SK-N-SH (cell line): ENCODE measurements at regions not wholly inside any gene's neighbourhood (a gene's known extent, or its start where the extent isn't known, plus 50 kb on each side); places are given as distances from the start of the nearest gene placed in this dataset.

Experiments
- CTCF ChIA-PET: fragments of 300-600, 350-600 bp; formaldehyde crosslinking; extraction: SDS; loops from one replicate; lab custom pipeline; 2021; lab: Yijun Ruan, JAX
- POLR2A ChIA-PET: fragments of 350-600 bp; sonication (Branson Sonifier 250); formaldehyde crosslinking; extraction: SDS; loops from one replicate; lab custom pipeline; 2020; ENCODE audit warnings: antibody characterized with exemption, inconsistent platforms; lab: Yijun Ruan, JAX
- DNase-seq: peaks from one replicate; pipeline ENCODE4 v3.0.0; 2012
- H2AFZ ChIP-seq: fragments of 200-600 bp; sonication (generic); 2 replicates; pipeline ENCODE4 v1.8.1; 2016; ENCODE audit warnings: antibody characterized with exemption, mild to moderate bottlenecking, low read depth
- H3F3A ChIP-seq: fragments of 200-600 bp; sonication (generic); replicated peaks from 2 replicates; pipeline ENCODE3; 2016; ENCODE audit warnings: antibody characterized with exemption, mild to moderate bottlenecking; ENCODE audit not compliant: insufficient read depth
- H3K27ac ChIP-seq, 2 experiments: fragments of 200-500 bp in 1 of 2; fragments of 200-600 bp in 1 of 2; sonication (Bioruptor generic) in 1 of 2; sonication (generic), shearing (Covaris generic) in 1 of 2; 2 replicates each; pipeline versions ENCODE4 v1.5.1 to v1.6.1; 2014 to 2016; ENCODE audit warnings: low read depth in 2 of 2, inconsistent platforms in 1 of 2, low read length in 1 of 2, mild to moderate bottlenecking in 1 of 2, mixed read lengths in 1 of 2
- H3K27me3 ChIP-seq: fragments of 200-600 bp; sonication (generic), shearing (Covaris generic); 2 replicates; pipeline ENCODE4 v1.6.1; 2016; ENCODE audit warnings: mixed run types; ENCODE audit not compliant: insufficient read depth
- H3K36me3 ChIP-seq, 2 experiments: fragments of 200-500 bp in 1 of 2; fragments of 200-600 bp in 1 of 2; sonication (Bioruptor generic) in 1 of 2; sonication (generic) in 1 of 2; replicated peaks in 1 of 2; 2 replicates each; pipeline versions ENCODE3 to v1.5.1; 2014 to 2016; ENCODE audit warnings: low read length in 1 of 2, mild to moderate bottlenecking in 1 of 2; ENCODE audit not compliant: insufficient read depth in 2 of 2, control insufficient read depth in 1 of 2
- H3K4me1 ChIP-seq, 2 experiments: fragments of 200-500 bp in 1 of 2; fragments of 200-600 bp in 1 of 2; sonication (Bioruptor generic) in 1 of 2; sonication (generic), shearing (Covaris generic) in 1 of 2; 2 replicates each; pipeline versions ENCODE4 v1.5.1 to v1.6.1; 2014 to 2016; ENCODE audit warnings: low read depth in 1 of 2, low read length in 1 of 2, mixed run types in 1 of 2; ENCODE audit not compliant: insufficient read depth in 2 of 2, control insufficient read depth in 1 of 2
- H3K4me2 ChIP-seq: fragments of 200-600 bp; sonication (generic), shearing (Covaris generic); 2 replicates; pipeline ENCODE4 v1.6.1; 2017; ENCODE audit warnings: mixed run types
- H3K4me3 ChIP-seq, 2 experiments: fragments of 200-500 bp in 1 of 2; fragments of 200-600 bp in 1 of 2; sonication (Bioruptor generic) in 1 of 2; sonication (generic), shearing (Covaris generic) in 1 of 2; 2 replicates each; pipeline versions ENCODE4 v1.5.1 to v1.8.1; 2014 to 2016; ENCODE audit warnings: low read depth in 2 of 2, inconsistent platforms in 1 of 2, low read length in 1 of 2, mild to moderate bottlenecking in 1 of 2, mixed read lengths in 1 of 2, moderate library complexity in 1 of 2
- H3K79me2 ChIP-seq: fragments of 200-600 bp; sonication (generic); 2 replicates; pipeline ENCODE4 v1.8.1; 2017; ENCODE audit warnings: mild to moderate bottlenecking; ENCODE audit not compliant: insufficient read depth
- H3K9ac ChIP-seq: fragments of 200-600 bp; sonication (generic); 2 replicates; pipeline ENCODE4 v1.6.1; 2017; ENCODE audit warnings: mixed run types
- H3K9me2 ChIP-seq: fragments of 200-600 bp; sonication (generic); 2 replicates; pipeline ENCODE4 v1.6.1; 2017; ENCODE audit warnings: mixed run types
- H3K9me3 ChIP-seq: fragments of 200-600 bp; sonication (generic); 2 replicates; pipeline ENCODE4 v1.6.1; 2017; ENCODE audit warnings: mixed run types, mild to moderate bottlenecking, moderate library complexity
- H4K20me1 ChIP-seq: fragments of 200-600 bp; sonication (generic); 2 replicates; pipeline ENCODE4 v1.6.1; 2017; ENCODE audit warnings: mild to moderate bottlenecking, mixed run types; ENCODE audit not compliant: insufficient read depth
- EP300 ChIP-seq, 2 experiments: IDR thresholded peaks; 2 replicates each; pipeline versions ENCODE4 v1.4.0 to v1.6.1; 2012; ENCODE audit warnings: borderline replicate concordance in 1 of 2, low read depth in 1 of 2, low read length in 1 of 2
- FOSL2 ChIP-seq: IDR thresholded peaks from 2 replicates; pipeline ENCODE4 v1.4.0; 2012; ENCODE audit warnings: low read depth, mild to moderate bottlenecking, moderate library complexity, borderline replicate concordance
- FOXM1 ChIP-seq: IDR thresholded peaks from 2 replicates; pipeline ENCODE4 v1.4.0; 2012; ENCODE audit warnings: low read depth, mild to moderate bottlenecking
- GATA2 ChIP-seq: sonication (generic); formaldehyde crosslinking; IDR thresholded peaks from 2 replicates; pipeline ENCODE4 v1.5.0; 2020; ENCODE audit warnings: mild to moderate bottlenecking, missing genetic modification reagents
- JUND ChIP-seq: IDR thresholded peaks from 2 replicates; pipeline ENCODE4 v1.4.0; 2012
- MEF2A ChIP-seq: IDR thresholded peaks from 2 replicates; pipeline ENCODE4 v1.4.0; 2012; ENCODE audit warnings: low read depth, borderline replicate concordance
- MXI1 ChIP-seq: IDR thresholded peaks from 2 replicates; pipeline ENCODE4 v1.6.1; 2012; ENCODE audit warnings: mild to moderate bottlenecking, low read depth, low read length, improper control_type of control experiment
- NFIC ChIP-seq: IDR thresholded peaks from 2 replicates; pipeline ENCODE4 v1.4.0; 2012; ENCODE audit warnings: borderline replicate concordance
- NRF1 ChIP-seq: IDR thresholded peaks from 2 replicates; pipeline ENCODE4 v1.6.1; 2012; ENCODE audit warnings: low read depth, mild to moderate bottlenecking, low read length
- POLR2AphosphoS5 ChIP-seq: IDR thresholded peaks from 2 replicates; pipeline ENCODE4 v1.6.1; 2012; ENCODE audit warnings: low read depth, low read length
- RAD21 ChIP-seq: IDR thresholded peaks from 2 replicates; pipeline ENCODE4 v1.6.1; 2012; ENCODE audit warnings: mild to moderate bottlenecking, low read length
- RCOR1 ChIP-seq: fragments of 150-350 bp; IDR thresholded peaks from 2 replicates; pipeline ENCODE4 v1.6.1; 2017; ENCODE audit warnings: antibody characterized with exemption, low read length
- RXRA ChIP-seq: IDR thresholded peaks from 2 replicates; pipeline ENCODE4 v1.4.0; 2012; ENCODE audit warnings: low read depth, mild to moderate bottlenecking, borderline replicate concordance
- SIN3A ChIP-seq: IDR thresholded peaks from 2 replicates; pipeline ENCODE4 v1.6.1; 2012; ENCODE audit warnings: low read depth, mild to moderate bottlenecking, low read length, moderate library complexity, borderline replicate concordance
- SMC3 ChIP-seq: IDR thresholded peaks from 2 replicates; pipeline ENCODE4 v1.6.1; 2012; ENCODE audit warnings: low read depth, low read length, improper control_type of control experiment
- TCF12 ChIP-seq: IDR thresholded peaks from 2 replicates; pipeline ENCODE4 v1.4.0; 2012
- YY1 ChIP-seq: IDR thresholded peaks from 2 replicates; pipeline ENCODE4 v1.4.0; 2012; ENCODE audit warnings: low read depth, mild to moderate bottlenecking
- WGBS: methylation state at CpG from one replicate; pipeline ENCODE4 v1.1.6; 2017; ENCODE audit warnings: low lambda C conversion rate; 5-methylcytosine and 5-hydroxymethylcytosine counted together
- TF ChIP-seq, protein P1 (sequence below): IDR thresholded peaks from 2 replicates; pipeline ENCODE4; 2012
- TF ChIP-seq, protein P2 (sequence below): fragments of 150-350 bp; IDR thresholded peaks from 2 replicates; pipeline ENCODE4 v1.6.1; 2017; ENCODE audit warnings: antibody characterized with exemption, low read length, low read depth, borderline replicate concordance
- TF ChIP-seq, protein P3 (sequence below): IDR thresholded peaks from 2 replicates; pipeline ENCODE4 v1.4.0; 2012; ENCODE audit warnings: low read depth, borderline replicate concordance
- TF ChIP-seq, protein P4 (sequence below): IDR thresholded peaks from 2 replicates; pipeline ENCODE4 v1.4.0; 2012; ENCODE audit warnings: low read depth

- Histone ChIP-seq H3K27me3 (no peaks in the 10 kb centered on the region), H3F3A (no peaks in the 10 kb centered on the region), H3K4me1 (no peaks in the 10 kb centered on the region), H3K79me2 (no peaks in the 10 kb centered on the region), H3K4me3 (no peak overlapping the region), H3K36me3 (no peaks in the 10 kb centered on the region)
- whole genome bisulfite sequencing: 100% methylated on average over 1 of the region's 1 CpG
- CTCF ChIA-PET: no interaction called here
- no peak for TF ChIP-seq SIN3A
- TF ChIP-seq, all 33 proteins: peak for 0
- Histone ChIP-seq H2AFZ (no peak overlapping the region), H3K27ac (no peak overlapping the region), H3K4me2 (no peak overlapping the region), H3K9me2 (no peaks in the 10 kb centered on the region), H3K9me3 (no peaks in the 10 kb centered on the region), H3K9ac (no peak overlapping the region), H4K20me1 (no peaks in the 10 kb centered on the region)
- DNase-seq: no peak
- POLR2A ChIA-PET: no interaction called here
Measured at GRCh38 chr6:22667855-22668254, 98.5 kb downstream of the HDGFL1 start.

- H3K9me3 ChIP-seq: no peaks in the 10 kb centered on the region
- H3K4me2 ChIP-seq: no peak overlapping the region
- H3K9me2 ChIP-seq: no peaks in the 10 kb centered on the region
- TF ChIP-seq SMC3 (no peak), POLR2AphosphoS5 (no peak), MEF2A (no peak), NFIC (no peak), NRF1 (no peak), FOSL2 (no peak), JUND (no peak), YY1 (no peak), RXRA (no peak), RAD21 (no peak), FOXM1 (no peak), TCF12 (no peak), RCOR1 (no peak), MXI1 (no peak), GATA2 (no peak), EP300 (IDR thresholded peaks at IDR 0.05; ENCODE audit: borderline replicate concordance in 1 of 2, low read depth in 1 of 2, low read length in 1 of 2) (no peak)
- TF ChIP-seq, protein P1, sequence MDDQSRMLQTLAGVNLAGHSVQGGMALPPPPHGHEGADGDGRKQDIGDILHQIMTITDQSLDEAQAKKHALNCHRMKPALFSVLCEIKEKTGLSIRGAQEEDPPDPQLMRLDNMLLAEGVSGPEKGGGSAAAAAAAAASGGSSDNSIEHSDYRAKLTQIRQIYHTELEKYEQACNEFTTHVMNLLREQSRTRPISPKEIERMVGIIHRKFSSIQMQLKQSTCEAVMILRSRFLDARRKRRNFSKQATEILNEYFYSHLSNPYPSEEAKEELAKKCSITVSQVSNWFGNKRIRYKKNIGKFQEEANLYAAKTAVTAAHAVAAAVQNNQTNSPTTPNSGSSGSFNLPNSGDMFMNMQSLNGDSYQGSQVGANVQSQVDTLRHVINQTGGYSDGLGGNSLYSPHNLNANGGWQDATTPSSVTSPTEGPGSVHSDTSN: no peak
- TF ChIP-seq, protein P2, sequence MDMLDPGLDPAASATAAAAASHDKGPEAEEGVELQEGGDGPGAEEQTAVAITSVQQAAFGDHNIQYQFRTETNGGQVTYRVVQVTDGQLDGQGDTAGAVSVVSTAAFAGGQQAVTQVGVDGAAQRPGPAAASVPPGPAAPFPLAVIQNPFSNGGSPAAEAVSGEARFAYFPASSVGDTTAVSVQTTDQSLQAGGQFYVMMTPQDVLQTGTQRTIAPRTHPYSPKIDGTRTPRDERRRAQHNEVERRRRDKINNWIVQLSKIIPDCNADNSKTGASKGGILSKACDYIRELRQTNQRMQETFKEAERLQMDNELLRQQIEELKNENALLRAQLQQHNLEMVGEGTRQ: no peak
- TF ChIP-seq, protein P3, sequence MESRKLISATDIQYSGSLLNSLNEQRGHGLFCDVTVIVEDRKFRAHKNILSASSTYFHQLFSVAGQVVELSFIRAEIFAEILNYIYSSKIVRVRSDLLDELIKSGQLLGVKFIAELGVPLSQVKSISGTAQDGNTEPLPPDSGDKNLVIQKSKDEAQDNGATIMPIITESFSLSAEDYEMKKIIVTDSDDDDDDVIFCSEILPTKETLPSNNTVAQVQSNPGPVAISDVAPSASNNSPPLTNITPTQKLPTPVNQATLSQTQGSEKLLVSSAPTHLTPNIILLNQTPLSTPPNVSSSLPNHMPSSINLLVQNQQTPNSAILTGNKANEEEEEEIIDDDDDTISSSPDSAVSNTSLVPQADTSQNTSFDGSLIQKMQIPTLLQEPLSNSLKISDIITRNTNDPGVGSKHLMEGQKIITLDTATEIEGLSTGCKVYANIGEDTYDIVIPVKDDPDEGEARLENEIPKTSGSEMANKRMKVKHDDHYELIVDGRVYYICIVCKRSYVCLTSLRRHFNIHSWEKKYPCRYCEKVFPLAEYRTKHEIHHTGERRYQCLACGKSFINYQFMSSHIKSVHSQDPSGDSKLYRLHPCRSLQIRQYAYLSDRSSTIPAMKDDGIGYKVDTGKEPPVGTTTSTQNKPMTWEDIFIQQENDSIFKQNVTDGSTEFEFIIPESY: no peak
- TF ChIP-seq, protein P4, sequence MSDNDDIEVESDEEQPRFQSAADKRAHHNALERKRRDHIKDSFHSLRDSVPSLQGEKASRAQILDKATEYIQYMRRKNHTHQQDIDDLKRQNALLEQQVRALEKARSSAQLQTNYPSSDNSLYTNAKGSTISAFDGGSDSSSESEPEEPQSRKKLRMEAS: no peak
- TF ChIP-seq, all 33 proteins: peak for 0
- Histone ChIP-seq H3K9ac (no peak overlapping the region), H2AFZ (no peak overlapping the region), H3K79me2 (no peaks in the 10 kb centered on the region), H3F3A (no peaks in the 10 kb centered on the region), H3K27ac (no peak overlapping the region; a peak in 1 of 4 replicates), H3K4me1 (no peaks in the 10 kb centered on the region), H3K36me3 (no peaks in the 10 kb centered on the region), H3K4me3 (no peak overlapping the region), H3K27me3 (no peaks in the 10 kb centered on the region), H4K20me1 (no peaks in the 10 kb centered on the region)
- ChIA-PET CTCF (no interaction called here), POLR2A (no interaction called here)
- WGBS: 72% methylated on average over 3 of the region's 3 CpGs
- DNase-seq: no peak
Measured at GRCh38 chr6:22668307-22668706, 98.9 kb downstream of the HDGFL1 start.
